DMS 273 (cell line): ENCODE measurements at regions not wholly inside any gene's neighbourhood (a gene's known extent, or its start where the extent isn't known, plus 50 kb on each side); places are given as distances from the start of the nearest gene placed in this dataset.

ENCODE experiments used
- DNase-seq: peaks from one replicate; lab custom pipeline; 2025; ENCODE audit not compliant: unreplicated experiment; lab: John Stamatoyannopoulos, UW

GRCh38 chr2:226142463-226142862 is 657.2 kb downstream of the IRS1 start:
- DNase-seq: peak; percentile 55

- no peak for DNase-seq
These were observed 659.0 kb downstream of the IRS1 start for GRCh38 chr2:226140594-226140993.

GRCh38 chr2:226139759-226140158 is 659.9 kb downstream of the IRS1 start:
- DNase-seq: no peak

DNA sequence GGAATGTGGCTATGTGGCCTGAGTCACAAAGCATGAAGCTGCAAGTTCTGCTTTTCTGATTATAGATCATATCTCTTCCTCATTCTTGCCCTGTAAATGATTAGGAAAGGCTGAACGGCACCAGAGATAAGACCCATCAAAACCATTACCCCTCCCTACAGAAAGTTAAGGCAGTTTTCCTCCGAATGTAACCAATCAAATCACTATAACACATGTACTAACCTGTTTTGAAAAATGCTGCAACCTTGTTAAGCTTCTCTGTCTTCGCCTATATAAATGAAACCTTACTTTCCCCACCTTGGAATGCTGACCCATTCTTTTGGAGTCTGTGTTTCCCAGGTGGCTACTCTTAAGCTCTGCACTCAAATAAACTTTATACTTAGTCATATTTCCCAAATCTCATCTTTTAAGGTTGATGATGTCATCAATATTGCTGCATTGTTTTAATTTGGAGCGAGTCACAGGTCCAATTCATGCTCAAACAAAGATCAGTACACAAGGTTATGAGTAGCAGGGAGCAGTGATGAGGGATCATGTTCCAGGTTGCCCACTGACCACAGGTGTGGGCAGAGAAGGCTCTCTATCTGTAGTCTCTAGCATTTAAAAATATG is 662.3 kb downstream of the IRS1 start:
- DNase-seq: no peak

GRCh38 chr2:226136739-226137138 is 662.9 kb downstream of the IRS1 start:
- no peak for DNase-seq

DNA sequence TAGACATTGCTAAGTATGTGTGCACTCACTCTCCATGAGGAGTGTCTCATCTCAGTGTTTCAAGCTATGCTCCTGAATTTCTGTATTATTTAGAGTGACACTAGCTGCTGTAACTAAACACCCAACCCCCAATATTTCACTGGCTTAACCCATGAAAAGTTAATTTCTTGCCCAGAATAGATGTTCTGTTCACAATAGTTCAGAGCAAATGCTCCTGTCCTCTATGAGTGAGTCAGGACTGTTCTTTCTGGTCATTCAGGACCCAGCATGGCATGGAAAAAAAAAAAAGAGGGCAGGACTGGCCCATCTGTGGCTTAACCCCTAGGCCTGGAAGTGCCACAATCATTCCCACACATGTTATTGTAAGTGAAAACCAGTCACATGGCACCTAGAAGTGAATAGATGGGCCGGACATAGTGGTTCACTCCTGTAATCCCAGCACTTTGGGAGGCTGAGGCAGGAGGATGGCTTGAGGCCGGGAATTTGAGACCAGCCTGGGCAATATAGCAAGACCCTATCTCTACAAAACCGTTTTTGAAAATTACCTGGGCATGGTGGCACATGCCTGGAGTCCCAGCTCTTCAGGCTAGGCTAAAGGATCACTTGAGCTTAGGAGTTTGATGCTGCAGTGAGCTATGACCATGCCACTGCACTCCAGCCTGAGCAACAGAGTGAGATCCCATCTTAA is 663.6 kb downstream of the IRS1 start:
- no peak for DNase-seq

GRCh38 chr2:226132323-226133215 is 667.1 kb downstream of the IRS1 start:
- DNase-seq: no peak

DNA sequence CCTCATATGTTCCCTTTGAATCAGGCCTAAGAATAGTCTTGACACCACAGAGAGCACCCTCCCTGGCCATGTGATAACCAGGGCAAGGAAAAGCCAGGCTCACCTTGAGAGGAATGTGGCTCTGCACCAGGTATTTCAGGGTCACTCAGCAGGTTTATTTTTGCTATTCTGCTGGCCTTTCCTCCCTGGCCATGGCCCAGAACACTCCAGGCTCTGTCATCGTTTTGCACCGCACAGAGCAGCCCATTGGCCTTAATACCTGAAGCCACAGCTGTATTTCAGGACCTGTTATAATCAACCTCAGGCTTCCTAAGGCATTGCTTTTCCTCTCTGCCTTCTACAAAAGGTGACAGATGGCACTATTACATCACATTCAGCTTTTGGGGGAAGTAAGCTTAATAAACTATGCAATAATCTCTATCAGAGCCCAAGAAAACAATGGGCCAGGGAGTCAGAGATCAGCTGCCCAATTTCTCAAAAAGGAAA is 668.3 kb downstream of the IRS1 start:
- peak; percentile 43 for DNase-seq

- no peak for DNase-seq
These were observed 669.4 kb downstream of the IRS1 start for GRCh38 chr2:226130192-226130591.

- DNase-seq: no peak
These were observed 671.9 kb downstream of the IRS1 start for GRCh38 chr2:226127682-226128081.

- DNase-seq: no peak
These were observed 673.5 kb downstream of the IRS1 start for GRCh38 chr2:226126104-226126503.

DNA sequence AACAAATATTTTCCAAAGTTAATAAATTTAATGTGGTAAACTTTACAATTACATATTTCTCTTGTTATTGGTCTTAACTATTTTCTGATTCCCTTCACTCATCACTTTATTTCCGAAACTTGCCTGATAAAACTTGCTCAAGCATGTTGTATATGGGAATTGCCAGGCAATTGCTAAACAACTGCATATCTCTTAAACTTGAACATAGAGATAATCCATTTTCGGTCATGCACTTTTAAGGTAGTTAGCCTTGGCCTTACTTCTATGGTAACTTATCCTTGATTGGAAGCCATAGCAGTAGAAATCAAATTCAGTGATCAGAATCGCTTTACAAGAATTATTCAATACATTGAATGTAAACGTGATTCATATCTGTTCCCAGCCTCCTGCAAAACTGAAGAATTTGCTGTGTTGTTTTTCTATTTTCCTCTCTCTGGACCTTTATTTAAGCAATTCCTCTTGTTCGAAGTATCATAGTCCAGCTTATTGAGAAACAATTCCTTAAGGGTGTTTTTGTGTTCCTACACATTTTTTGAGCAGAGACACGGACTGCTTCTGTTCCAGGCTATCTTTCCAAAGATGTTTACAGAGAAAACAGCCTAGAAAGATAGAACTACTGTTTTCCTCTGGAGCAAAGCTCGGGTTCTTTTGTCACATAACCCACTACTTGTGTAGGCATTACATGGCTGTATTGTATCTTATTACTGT is 674.3 kb downstream of the IRS1 start:
- DNase-seq: no peak

GRCh38 chr2:226124548-226125011 is 675.0 kb downstream of the IRS1 start:
- DNase-seq: no peak

DNA sequence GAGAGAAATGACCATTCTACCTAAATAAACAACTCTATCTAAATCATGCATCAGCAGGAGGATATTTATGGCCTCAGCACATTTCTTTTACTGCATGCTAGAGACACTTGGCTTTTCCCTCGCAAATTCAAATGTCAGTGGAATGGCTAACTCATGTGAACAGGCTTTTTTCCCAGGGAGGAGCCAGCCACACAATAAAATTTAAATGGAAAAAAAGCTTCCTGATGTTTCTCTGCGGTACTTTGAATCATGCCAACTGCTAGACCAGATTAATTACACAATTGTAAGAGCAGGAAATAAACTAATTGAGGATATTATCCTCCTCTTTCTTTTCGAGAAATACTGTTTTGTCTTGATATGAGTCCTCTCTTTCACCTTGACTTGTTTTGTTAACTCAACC is 676.3 kb downstream of the IRS1 start:
- no peak for DNase-seq

- no peak for DNase-seq
These were observed 677.6 kb downstream of the IRS1 start for GRCh38 chr2:226122041-226122440.

DNA sequence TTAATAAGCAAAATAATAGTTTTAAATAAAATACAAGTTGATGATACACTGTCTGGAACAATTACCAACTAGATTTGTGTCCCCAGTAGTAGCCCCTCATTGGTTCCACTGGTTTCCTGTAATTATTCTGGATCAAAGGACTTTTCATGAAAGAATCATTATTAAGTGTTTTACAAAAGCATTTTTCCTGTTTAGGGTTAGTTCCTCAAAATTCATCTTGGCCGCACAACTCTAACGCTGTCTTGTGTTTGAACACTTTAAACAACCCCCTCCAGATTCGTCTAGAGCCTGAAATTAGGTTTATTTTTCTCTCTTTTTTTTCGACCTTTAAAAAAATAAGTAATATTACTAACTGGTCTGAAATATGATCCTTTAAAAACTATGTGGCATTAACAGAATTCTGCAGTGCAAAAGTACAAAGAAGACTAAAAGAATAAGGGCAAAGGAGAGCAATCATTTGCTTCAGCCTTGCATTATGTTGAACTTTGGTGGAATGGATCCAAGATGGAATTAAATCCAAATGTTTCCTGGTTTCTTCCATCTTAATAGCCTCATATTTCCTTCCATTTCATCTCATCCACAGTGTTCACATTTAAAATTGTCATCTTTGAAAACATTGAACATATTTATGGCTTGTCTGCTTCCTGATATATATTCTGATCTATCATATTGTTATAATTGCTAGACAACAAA is 678.4 kb downstream of the IRS1 start:
- DNase-seq: no peak

GRCh38 chr2:226118471-226119429 is 680.9 kb downstream of the IRS1 start:
- DNase-seq: no peak

DNA sequence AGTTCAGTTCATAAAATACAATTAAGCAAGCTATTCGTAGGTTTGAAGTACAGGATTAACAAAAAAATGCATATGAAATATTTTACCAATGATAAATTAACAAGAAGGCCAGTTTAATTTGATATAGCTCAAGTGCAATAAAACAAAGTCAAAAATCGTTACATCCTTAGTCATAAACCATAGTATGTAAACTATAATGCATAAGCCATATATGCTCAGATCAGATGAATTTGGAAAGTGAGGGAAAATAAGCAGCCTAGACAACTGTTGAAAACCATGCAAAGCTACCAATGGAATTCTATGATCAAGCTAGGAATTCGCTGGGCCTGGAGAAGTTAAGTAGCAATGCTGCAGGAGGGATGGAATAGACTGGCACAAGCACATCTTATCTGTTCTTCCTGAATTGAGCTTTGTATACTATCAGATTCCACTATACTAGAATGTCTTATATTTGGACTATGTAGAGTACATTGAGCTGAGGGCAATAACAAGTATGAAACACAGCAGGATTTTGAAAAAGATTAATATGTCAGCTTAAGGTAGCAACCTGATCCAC is 682.0 kb downstream of the IRS1 start:
- no peak for DNase-seq

GRCh38 chr2:226116346-226116745 is 683.3 kb downstream of the IRS1 start:
- no peak for DNase-seq
